K562 (cell line): ENCODE measurements at regions not wholly inside any gene's neighbourhood (a gene's known extent, or its start where the extent isn't known, plus 50 kb on each side); places are given as distances from the start of the nearest gene placed in this dataset.

Experiments
- ATAC-seq: fragments of 200-7000 bp; cut with Tn5 transposase; 3 replicates; pipeline ENCODE4 v1.9.1; 2020; ENCODE audit warnings: moderate library complexity
- BruUV-seq: library from RNA; stranded (reverse); fragments of 400-500 nt; replicated peaks from 2 replicates; lab custom pipeline; 2021; lab: Mats Ljungman, UMichigan
- CTCF ChIA-PET: fragments of 300-600 bp; formaldehyde crosslinking; extraction: SDS; loops from one replicate; lab custom pipeline; 2021; ENCODE audit warnings: low intra/inter-chr PET ratio; lab: Yijun Ruan, JAX
- POLR2A ChIA-PET: fragments of 300-600, 350-650 bp; sonication (Branson Sonifier 250); formaldehyde crosslinking; extraction: SDS; loops from one replicate; lab custom pipeline; 2021; ENCODE audit warnings: antibody characterized with exemption, inconsistent platforms; lab: Yijun Ruan, JAX
- DNase-seq, 4 experiments: peaks; one replicate each; pipeline versions ENCODE4 v3.0.0 to v3.0.0-alpha.2; 2011 to 2018; ENCODE audit warnings: low spot score in 3 of 4, mixed read lengths in 3 of 4; ENCODE audit errors: extremely low read depth in 1 of 4
- FAIRE-seq: peaks from 2 replicates; lab custom pipeline; 2011; peaks lifted over from hg19 to GRCh38; lab: Jason Lieb, UNC
- H2AFZ ChIP-seq: 2 replicates; pipeline ENCODE4 v1.6.0; 2011; ENCODE audit warnings: low read depth, low read length, control low read depth, inconsistent platforms
- H3K27ac ChIP-seq: fragments of 200-600 bp; 3 replicates; pipeline ENCODE4 v1.8.0; 2011; ENCODE audit warnings: low read depth, mild to moderate bottlenecking, control low read depth, inconsistent platforms, low read length, moderate library complexity, mixed read lengths; ENCODE audit errors: extremely low read depth
- H3K27me3 ChIP-seq, 2 experiments: fragments of 300-600 bp in 1 of 2; 2 replicates in 1 of 2; 3 replicates in 1 of 2; pipeline versions ENCODE4 v1.6.0 to v1.8.0; 2011; ENCODE audit warnings: inconsistent platforms in 2 of 2, low read length in 2 of 2, mild to moderate bottlenecking in 1 of 2, mixed read lengths in 1 of 2, moderate library complexity in 1 of 2; ENCODE audit not compliant: control insufficient read depth in 2 of 2, insufficient read depth in 2 of 2
- H3K36me3 ChIP-seq: fragments of 300-600 bp; 3 replicates; pipeline ENCODE4 v1.8.0; 2011; ENCODE audit warnings: mild to moderate bottlenecking, low read length, inconsistent platforms; ENCODE audit not compliant: control insufficient read depth, insufficient read depth
- H3K4me1 ChIP-seq, 2 experiments: fragments of 200-600 bp in 1 of 2; replicated peaks in 1 of 2; 2 replicates in 1 of 2; 3 replicates in 1 of 2; pipeline versions ENCODE4 v1.5.1 to v1.8.0; 2011; ENCODE audit warnings: inconsistent platforms in 2 of 2, low read length in 2 of 2, mild to moderate bottlenecking in 1 of 2, mixed read lengths in 1 of 2, moderate library complexity in 1 of 2; ENCODE audit not compliant: control insufficient read depth in 2 of 2, insufficient read depth in 2 of 2
- H3K4me2 ChIP-seq: 2 replicates; pipeline ENCODE4 v1.6.1; 2011; ENCODE audit warnings: low read length, control low read depth, inconsistent platforms, mixed read lengths; ENCODE audit not compliant: insufficient read depth
- H3K4me3 ChIP-seq: fragments of 200-600 bp; sonication (generic), shearing (Covaris generic); 2 replicates; pipeline ENCODE4 v1.5.1; 2016; ENCODE audit warnings: control low read depth, inconsistent platforms
- H3K79me2 ChIP-seq: fragments of 200-600 bp; 3 replicates; pipeline ENCODE4 v1.8.0; 2011; ENCODE audit warnings: low read length, inconsistent platforms; ENCODE audit not compliant: control insufficient read depth, insufficient read depth
- H3K9ac ChIP-seq, 2 experiments: 2 replicates each; pipeline versions ENCODE4 v1.6.0 to v1.6.1; 2011; ENCODE audit warnings: low read depth in 2 of 2, low read length in 2 of 2, control low read depth in 1 of 2, inconsistent platforms in 1 of 2, mild to moderate bottlenecking in 1 of 2, mixed read lengths in 1 of 2; ENCODE audit not compliant: insufficient read depth in 1 of 2
- H3K9me1 ChIP-seq: one replicate; pipeline ENCODE4 v1.6.0; 2011; ENCODE audit warnings: inconsistent platforms, mild to moderate bottlenecking, low read length, moderate library complexity; ENCODE audit not compliant: control insufficient read depth, insufficient read depth
- H3K9me3 ChIP-seq: replicated peaks from 2 replicates; pipeline ENCODE4 v1.5.1; 2011; ENCODE audit warnings: low read depth, low read length, inconsistent platforms; ENCODE audit not compliant: control insufficient read depth, insufficient read depth
- H4K20me1 ChIP-seq: replicated peaks from 2 replicates; pipeline ENCODE4 v1.6.1; 2011; ENCODE audit warnings: low read length, inconsistent platforms, mixed read lengths; ENCODE audit not compliant: control insufficient read depth, insufficient read depth
- CEBPG ChIP-seq, 3 experiments: fragments of 200-800 bp in 1 of 3; sonication (Bioruptor generic) in 1 of 3; sonication (generic) in 1 of 3; formaldehyde crosslinking in 1 of 3; IDR thresholded peaks in 2 of 3; conservative IDR thresholded peaks in 1 of 3; 2 replicates each; pipeline versions ENCODE4 v1.6.1 to v1.8.0; 2016 to 2022; ENCODE audit warnings: missing compliant biosample characterization in 2 of 3, missing genetic modification characterization in 2 of 3, mild to moderate bottlenecking in 1 of 3, missing genetic modification reagents in 1 of 3
- DDX20 ChIP-seq: fragments of 450-650 bp; IDR thresholded peaks from 2 replicates; pipeline ENCODE4 v1.6.1; 2016; ENCODE audit warnings: missing genetic modification characterization, low read depth, mild to moderate bottlenecking, missing compliant biosample characterization, moderate library complexity
- FOS ChIP-seq: IDR thresholded peaks from 3 replicates; pipeline ENCODE4 v1.6.1; 2011; ENCODE audit not compliant: insufficient read length; ENCODE audit errors: extremely low read depth
- HMG20A ChIP-seq: fragments of 450-650 bp; formaldehyde crosslinking; conservative IDR thresholded peaks from 2 replicates; pipeline ENCODE4 v1.4.0; 2020; ENCODE audit warnings: mild to moderate bottlenecking, mixed read lengths
- NR3C1 ChIP-seq: sonication (generic); formaldehyde crosslinking; IDR thresholded peaks from 2 replicates; pipeline ENCODE4 v1.8.1; 2022; ENCODE audit warnings: missing genetic modification reagents
- RBM34 ChIP-seq: fragments of 200-400 bp; formaldehyde crosslinking; IDR thresholded peaks from 2 replicates; pipeline ENCODE4 v1.6.1; 2018; ENCODE audit warnings: low read length, borderline replicate concordance; ENCODE audit not compliant: insufficient read depth
- SRSF7 ChIP-seq: fragments of 200-400 bp; formaldehyde crosslinking; optimal IDR thresholded peaks from 2 replicates; pipeline ENCODE3; 2017; ENCODE audit warnings: mild to moderate bottlenecking, low read depth, low read length
- ZC3H11A ChIP-seq: IDR thresholded peaks from 2 replicates; pipeline ENCODE4 v1.6.1; 2012; ENCODE audit warnings: low read depth, low read length, improper control_type of control experiment
- ZFPM2 ChIP-seq: fragments of 250-450 bp; sonication (Bioruptor Pico); IDR thresholded peaks from 2 replicates; pipeline ENCODE4 v1.5.1; 2022; ENCODE audit warnings: mild to moderate bottlenecking
- ZNF133 ChIP-seq: fragments of 250-450 bp; sonication (Bioruptor Pico); IDR thresholded peaks from 2 replicates; pipeline ENCODE4 v1.4.0; 2020; ENCODE audit warnings: mild to moderate bottlenecking
- ZNF384 ChIP-seq: IDR thresholded peaks from 2 replicates; pipeline ENCODE4 v1.6.1; 2012; ENCODE audit warnings: low read depth, low read length, improper control_type of control experiment
- ZNF507 ChIP-seq: conservative IDR thresholded peaks from 2 replicates; pipeline ENCODE4 v1.6.1; 2017; ENCODE audit warnings: missing genetic modification characterization, missing compliant biosample characterization
- ZNF766 ChIP-seq: fragments of 200-800 bp; sonication (Bioruptor generic); conservative IDR thresholded peaks from 2 replicates; pipeline ENCODE4 v1.6.1; 2016; ENCODE audit warnings: missing genetic modification characterization, missing compliant biosample characterization
- ZNF785 ChIP-seq: fragments of 250-450 bp; sonication (Bioruptor Pico); IDR thresholded peaks from 2 replicates; pipeline ENCODE4 v1.4.0; 2020; ENCODE audit warnings: mild to moderate bottlenecking
- WGBS: fragments of 100-300 bp; shearing (Covaris generic); methylation state at CpG from one replicate; pipeline ENCODE4 v1.1.6; 2016; ENCODE audit warnings: low coverage, mixed read lengths; ENCODE audit not compliant: insufficient coverage; ENCODE audit errors: missing lambda C conversion rate; 5-methylcytosine and 5-hydroxymethylcytosine counted together
- in situ Hi-C: fragments of 300-500 bp; cut with MboI; formaldehyde crosslinking; loops from 4 replicates; pipeline ENCODE4 v1.15.0; 2018; ENCODE audit warnings: inconsistent platforms, mixed read lengths
- intact Hi-C: fragments of 100-400 bp; cut with micrococcal nuclease; formaldehyde crosslinking; loops from 2 replicates; pipeline ENCODE4 v1.14.2; 2022
- TF ChIP-seq, protein P1 (sequence below): IDR thresholded peaks from 3 replicates; pipeline ENCODE4 v1.6.1; 2011; ENCODE audit warnings: borderline replicate concordance, mild to moderate bottlenecking; ENCODE audit not compliant: insufficient read length, insufficient read depth
- TF ChIP-seq, protein P2 (sequence below): sonication (generic); formaldehyde crosslinking; IDR thresholded peaks from 2 replicates; pipeline ENCODE4 v1.8.0; 2022; ENCODE audit warnings: missing genetic modification reagents, mild to moderate bottlenecking, moderate library complexity, borderline replicate concordance
- TF ChIP-seq, protein P3 (sequence below), 2 experiments: IDR thresholded peaks in 1 of 2; conservative IDR thresholded peaks in 1 of 2; 2 replicates each; pipeline ENCODE4 v1.6.1; 2016; ENCODE audit warnings: low read depth in 2 of 2, mild to moderate bottlenecking in 1 of 2, missing compliant biosample characterization in 1 of 2, missing genetic modification characterization in 1 of 2, moderate library complexity in 1 of 2
- TF ChIP-seq, protein P4 (sequence below): sonication (generic); formaldehyde crosslinking; IDR thresholded peaks from 2 replicates; pipeline ENCODE4 v1.8.0; 2022; ENCODE audit warnings: mild to moderate bottlenecking, missing genetic modification reagents

DNA sequence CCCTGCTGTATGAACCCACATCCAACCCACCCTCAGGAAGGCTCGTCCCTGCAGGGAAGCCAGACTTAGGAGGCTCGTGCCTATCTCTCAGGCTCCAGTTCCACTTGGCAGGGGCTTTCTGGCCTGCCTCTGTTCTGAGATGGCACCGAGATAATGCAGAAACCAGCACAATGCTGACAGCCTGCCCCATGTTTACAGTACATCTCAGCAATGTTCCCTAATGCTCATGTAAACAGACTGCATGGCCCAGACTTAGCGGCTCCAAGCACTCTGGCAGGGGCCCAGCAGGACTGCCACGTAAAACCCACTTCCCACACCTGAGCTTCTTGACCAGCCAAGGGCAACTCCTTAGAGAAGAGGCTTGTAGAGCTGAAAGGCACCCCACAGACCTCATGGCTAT, 499.5 kb upstream of the BRINP1 start:
- Histone ChIP-seq H3K9me3 (no peaks in the 10 kb centered on the region; the same call in 1 of the 2 replicates), H3K79me2 (no peaks in the 10 kb centered on the region), H2AFZ (no peak overlapping the region), H3K9ac (no peak overlapping the region), H4K20me1 (no peaks in the 10 kb centered on the region), H3K27ac (no peak overlapping the region), H3K4me2 (no peak overlapping the region), H3K4me1 (no peaks in the 10 kb centered on the region), H3K9me1 (no peaks in the 10 kb centered on the region), H3K36me3 (no peaks in the 10 kb centered on the region), H3K4me3 (no peak overlapping the region), H3K27me3 (no peaks in the 10 kb centered on the region; a peak in 1 of 5 replicates)
- intact Hi-C loops = no loop called here
- in situ Hi-C loops = no loop called here
- DNase-seq (no peak), ATAC-seq (no peak), FAIRE-seq (no peak)
- ChIA-PET CTCF (no interaction called here), POLR2A (no interaction called here)
- WGBS = 2% methylated on average over 5 of the region's 5 CpGs
- BruUV-seq = no TSS peak
- TF ChIP-seq ZNF785 (CRISPR knock-in tag) (no peak), DDX20 (tag) (no peak), CEBPG (CRISPR knock-in tag; IDR thresholded peaks at IDR 0.05) (no peak), CEBPG (tag; conservative IDR thresholded peaks at IDR 0.05 in 1 of 2, IDR thresholded peaks at IDR 0.05 in 1 of 2) (no peak), RBM34 (no peak), ZNF133 (CRISPR knock-in tag) (no peak), ZNF384 (no peak), NR3C1 (CRISPR knock-in tag) (no peak), ZNF507 (tag) (no peak), SRSF7 (no peak), ZC3H11A (no peak), ZFPM2 (CRISPR knock-in tag) (no peak), ZNF766 (no peak), FOS (no peak), HMG20A (CRISPR knock-in tag) (no peak)
- TF ChIP-seq, protein P1, sequence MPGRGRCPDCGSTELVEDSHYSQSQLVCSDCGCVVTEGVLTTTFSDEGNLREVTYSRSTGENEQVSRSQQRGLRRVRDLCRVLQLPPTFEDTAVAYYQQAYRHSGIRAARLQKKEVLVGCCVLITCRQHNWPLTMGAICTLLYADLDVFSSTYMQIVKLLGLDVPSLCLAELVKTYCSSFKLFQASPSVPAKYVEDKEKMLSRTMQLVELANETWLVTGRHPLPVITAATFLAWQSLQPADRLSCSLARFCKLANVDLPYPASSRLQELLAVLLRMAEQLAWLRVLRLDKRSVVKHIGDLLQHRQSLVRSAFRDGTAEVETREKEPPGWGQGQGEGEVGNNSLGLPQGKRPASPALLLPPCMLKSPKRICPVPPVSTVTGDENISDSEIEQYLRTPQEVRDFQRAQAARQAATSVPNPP = no peak
- TF ChIP-seq, protein P2, sequence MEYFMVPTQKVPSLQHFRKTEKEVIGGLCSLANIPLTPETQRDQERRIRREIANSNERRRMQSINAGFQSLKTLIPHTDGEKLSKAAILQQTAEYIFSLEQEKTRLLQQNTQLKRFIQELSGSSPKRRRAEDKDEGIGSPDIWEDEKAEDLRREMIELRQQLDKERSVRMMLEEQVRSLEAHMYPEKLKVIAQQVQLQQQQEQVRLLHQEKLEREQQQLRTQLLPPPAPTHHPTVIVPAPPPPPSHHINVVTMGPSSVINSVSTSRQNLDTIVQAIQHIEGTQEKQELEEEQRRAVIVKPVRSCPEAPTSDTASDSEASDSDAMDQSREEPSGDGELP (CRISPR knock-in tag) = no peak
- TF ChIP-seq, protein P3, sequence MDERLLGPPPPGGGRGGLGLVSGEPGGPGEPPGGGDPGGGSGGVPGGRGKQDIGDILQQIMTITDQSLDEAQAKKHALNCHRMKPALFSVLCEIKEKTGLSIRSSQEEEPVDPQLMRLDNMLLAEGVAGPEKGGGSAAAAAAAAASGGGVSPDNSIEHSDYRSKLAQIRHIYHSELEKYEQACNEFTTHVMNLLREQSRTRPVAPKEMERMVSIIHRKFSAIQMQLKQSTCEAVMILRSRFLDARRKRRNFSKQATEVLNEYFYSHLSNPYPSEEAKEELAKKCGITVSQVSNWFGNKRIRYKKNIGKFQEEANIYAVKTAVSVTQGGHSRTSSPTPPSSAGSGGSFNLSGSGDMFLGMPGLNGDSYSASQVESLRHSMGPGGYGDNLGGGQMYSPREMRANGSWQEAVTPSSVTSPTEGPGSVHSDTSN (CRISPR knock-in tag; IDR thresholded peaks at IDR 0.05; ENCODE audit: low read depth) = no peak
- TF ChIP-seq, protein P3 (tag; conservative IDR thresholded peaks at IDR 0.05; ENCODE audit: low read depth) = no peak
- TF ChIP-seq, protein P4, sequence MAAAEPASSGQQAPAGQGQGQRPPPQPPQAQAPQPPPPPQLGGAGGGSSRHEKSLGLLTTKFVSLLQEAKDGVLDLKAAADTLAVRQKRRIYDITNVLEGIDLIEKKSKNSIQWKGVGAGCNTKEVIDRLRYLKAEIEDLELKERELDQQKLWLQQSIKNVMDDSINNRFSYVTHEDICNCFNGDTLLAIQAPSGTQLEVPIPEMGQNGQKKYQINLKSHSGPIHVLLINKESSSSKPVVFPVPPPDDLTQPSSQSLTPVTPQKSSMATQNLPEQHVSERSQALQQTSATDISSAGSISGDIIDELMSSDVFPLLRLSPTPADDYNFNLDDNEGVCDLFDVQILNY (CRISPR knock-in tag) = no peak
